ENCODE measurements at regions not wholly inside any gene's neighbourhood (a gene's known extent, or its start where the extent isn't known, plus 50 kb on each side); places are given as distances from the start of the nearest gene placed in this dataset.

DNA sequence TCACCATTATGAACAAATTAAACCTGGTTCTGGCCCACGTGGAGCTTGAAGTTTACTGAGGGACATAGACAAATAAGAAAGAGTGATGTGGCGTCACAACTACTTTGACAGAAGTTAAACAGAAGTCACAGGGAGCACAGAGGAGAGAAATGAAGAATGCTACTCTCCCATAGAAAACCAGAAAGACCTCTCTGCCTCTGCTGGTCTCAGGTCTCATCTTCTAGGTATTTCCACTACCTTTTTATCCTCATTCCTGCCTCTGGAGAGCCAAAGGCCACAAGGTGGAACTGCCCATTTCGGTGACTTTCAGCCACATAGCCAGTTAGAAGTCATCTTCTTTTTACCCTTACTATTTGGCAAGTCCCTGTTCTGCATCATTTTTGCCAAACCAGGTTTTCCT lies 170.5 kb downstream of the CAND1 start:
- no peaks in the 10 kb centered on the region for H3F3A ChIP-seq (ENCODE audit: insufficient read depth, low read length)
- H3K9me2 ChIP-seq (ENCODE audit: low read depth, low read length), result no peaks in the 10 kb centered on the region
- H3K9ac ChIP-seq (ENCODE audit: low read length), result no peak overlapping the region
- H3K9me3 ChIP-seq (ENCODE audit: low read length), result no peaks in the 10 kb centered on the region
- H2AFZ ChIP-seq (ENCODE audit: low read length), result no peak overlapping the region
- no peak overlapping the region for H3K4me2 ChIP-seq (ENCODE audit: low read length)
- H3K4me3 ChIP-seq (ENCODE audit: low read depth, low read length, poor library complexity, severe bottlenecking), result no peak overlapping the region
- no peaks in the 10 kb centered on the region for H4K20me1 ChIP-seq (ENCODE audit: insufficient read depth, low read length)
- H3K4me1 ChIP-seq (ENCODE audit: insufficient read depth, low read length, severe bottlenecking), result peaks cover 12% of the 10 kb centered on the region
- no peaks in the 10 kb centered on the region for H3K27me3 ChIP-seq (ENCODE audit: insufficient read depth, low read length)
- H3K79me2 ChIP-seq (ENCODE audit: insufficient read depth, low read length), result no peaks in the 10 kb centered on the region
- H3K27ac ChIP-seq (ENCODE audit: low read depth, low read length, poor library complexity, severe bottlenecking), result no peak overlapping the region
- TF ChIP-seq EZH2 (IDR thresholded peaks at IDR 0.05; ENCODE audit: borderline replicate concordance, low read length), result no peak
- TF ChIP-seq, protein P1, sequence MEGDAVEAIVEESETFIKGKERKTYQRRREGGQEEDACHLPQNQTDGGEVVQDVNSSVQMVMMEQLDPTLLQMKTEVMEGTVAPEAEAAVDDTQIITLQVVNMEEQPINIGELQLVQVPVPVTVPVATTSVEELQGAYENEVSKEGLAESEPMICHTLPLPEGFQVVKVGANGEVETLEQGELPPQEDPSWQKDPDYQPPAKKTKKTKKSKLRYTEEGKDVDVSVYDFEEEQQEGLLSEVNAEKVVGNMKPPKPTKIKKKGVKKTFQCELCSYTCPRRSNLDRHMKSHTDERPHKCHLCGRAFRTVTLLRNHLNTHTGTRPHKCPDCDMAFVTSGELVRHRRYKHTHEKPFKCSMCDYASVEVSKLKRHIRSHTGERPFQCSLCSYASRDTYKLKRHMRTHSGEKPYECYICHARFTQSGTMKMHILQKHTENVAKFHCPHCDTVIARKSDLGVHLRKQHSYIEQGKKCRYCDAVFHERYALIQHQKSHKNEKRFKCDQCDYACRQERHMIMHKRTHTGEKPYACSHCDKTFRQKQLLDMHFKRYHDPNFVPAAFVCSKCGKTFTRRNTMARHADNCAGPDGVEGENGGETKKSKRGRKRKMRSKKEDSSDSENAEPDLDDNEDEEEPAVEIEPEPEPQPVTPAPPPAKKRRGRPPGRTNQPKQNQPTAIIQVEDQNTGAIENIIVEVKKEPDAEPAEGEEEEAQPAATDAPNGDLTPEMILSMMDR (IDR thresholded peaks at IDR 0.05; ENCODE audit: low read length), result no peak
- H3K36me3 ChIP-seq (ENCODE audit: insufficient read depth, low read length), result no peaks in the 10 kb centered on the region

DNA sequence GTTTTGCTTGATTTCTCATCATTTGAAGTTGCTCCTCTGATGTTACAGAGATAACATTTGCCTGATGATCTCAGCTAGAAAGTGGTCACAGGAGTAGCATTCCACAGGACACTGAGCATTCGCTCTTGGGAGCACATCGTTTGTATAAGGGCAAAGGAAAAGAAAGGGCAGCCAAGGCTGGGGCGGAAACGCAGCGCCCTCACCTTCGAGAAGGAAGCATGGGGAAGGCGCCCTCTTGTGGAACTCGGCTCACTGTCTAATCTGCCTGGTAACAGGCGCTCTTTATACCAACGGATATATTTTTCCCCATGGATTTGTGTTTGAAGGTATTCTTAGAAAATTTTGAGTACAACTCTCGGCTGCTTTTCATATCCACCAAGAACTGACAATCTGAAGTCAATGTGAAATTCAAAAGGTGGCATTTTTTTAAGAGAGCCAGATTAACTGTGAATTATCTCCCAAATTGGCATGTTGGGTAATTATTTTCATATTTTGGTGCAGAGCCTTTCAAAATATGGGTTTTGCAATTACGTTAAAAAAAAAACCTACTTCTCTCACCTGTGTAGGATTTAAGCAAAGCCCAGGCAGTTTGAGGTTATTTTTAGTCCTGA lies 172.7 kb downstream of the CAND1 start:
- no peak overlapping the region for H3K9ac ChIP-seq (ENCODE audit: low read length)
- H2AFZ ChIP-seq (ENCODE audit: low read length), result no peak overlapping the region
- H3K27ac ChIP-seq (ENCODE audit: low read depth, low read length, poor library complexity, severe bottlenecking), result no peak overlapping the region

DNA sequence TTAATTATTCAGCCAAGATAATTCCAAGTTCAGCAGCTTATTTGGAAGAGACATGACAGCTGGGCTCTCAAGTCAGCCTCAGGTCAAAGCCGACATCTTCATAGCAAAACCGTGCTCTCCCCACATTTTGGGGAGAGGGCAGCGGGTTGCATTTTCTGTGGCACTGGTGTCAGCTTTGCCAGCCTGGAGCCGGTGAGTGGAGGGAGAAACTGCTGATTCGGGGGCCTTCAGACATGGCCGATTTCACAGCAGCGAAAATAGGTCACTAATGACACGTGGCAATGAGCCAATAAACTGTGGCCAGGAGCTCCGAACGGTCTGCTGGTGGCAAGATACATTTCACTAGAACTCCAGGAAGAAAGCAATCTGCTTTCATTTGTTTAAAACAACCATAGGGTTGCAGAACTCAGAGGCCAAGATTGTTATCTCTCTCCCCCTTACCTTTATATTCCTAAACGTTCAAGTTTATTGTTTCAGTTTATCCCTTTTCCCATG lies 173.2 kb downstream of the CAND1 start:
- Histone ChIP-seq H3K27ac (ENCODE audit: low read depth, low read length, poor library complexity, severe bottlenecking) (no peak overlapping the region), H4K20me1 (ENCODE audit: insufficient read depth, low read length) (no peaks in the 10 kb centered on the region), H3K9me3 (ENCODE audit: low read length) (no peaks in the 10 kb centered on the region), H3K4me2 (ENCODE audit: low read length) (peak overlapping the region; percentile 16; the same call in 1 of the 2 replicates), H3K36me3 (ENCODE audit: insufficient read depth, low read length) (no peaks in the 10 kb centered on the region), H2AFZ (ENCODE audit: low read length) (no peak overlapping the region), H3K9ac (ENCODE audit: low read length) (no peak overlapping the region; the same call in 1 of the 2 replicates), H3K4me1 (ENCODE audit: insufficient read depth, low read length, severe bottlenecking) (peaks cover 12% of the 10 kb centered on the region), H3K27me3 (ENCODE audit: insufficient read depth, low read length) (no peaks in the 10 kb centered on the region), H3K9me2 (ENCODE audit: low read depth, low read length) (no peaks in the 10 kb centered on the region), H3K79me2 (ENCODE audit: insufficient read depth, low read length) (no peaks in the 10 kb centered on the region), H3F3A (ENCODE audit: insufficient read depth, low read length) (no peaks in the 10 kb centered on the region), H3K4me3 (ENCODE audit: low read depth, low read length, poor library complexity, severe bottlenecking) (no peak overlapping the region)
- TF ChIP-seq EZH2 (IDR thresholded peaks at IDR 0.05; ENCODE audit: borderline replicate concordance, low read length), result no peak
- TF ChIP-seq, protein P1 (IDR thresholded peaks at IDR 0.05; ENCODE audit: low read length), result no peak

More for the DNA sequence above, 172.7 kb downstream of the CAND1 start:
- H3K79me2 ChIP-seq (ENCODE audit: insufficient read depth, low read length), result no peaks in the 10 kb centered on the region
- H3F3A ChIP-seq (ENCODE audit: insufficient read depth, low read length), result no peaks in the 10 kb centered on the region
- H3K27me3 ChIP-seq (ENCODE audit: insufficient read depth, low read length), result no peaks in the 10 kb centered on the region
- TF ChIP-seq, protein P1 (IDR thresholded peaks at IDR 0.05; ENCODE audit: low read length), result peak; percentile 77
- TF ChIP-seq EZH2 (IDR thresholded peaks at IDR 0.05; ENCODE audit: borderline replicate concordance, low read length), result no peak
- H3K4me2 ChIP-seq (ENCODE audit: low read length), result peak overlapping the region; percentile 16; the same call in 1 of the 2 replicates
- no peaks in the 10 kb centered on the region for H3K9me3 ChIP-seq (ENCODE audit: low read length)
- no peak overlapping the region for H3K4me3 ChIP-seq (ENCODE audit: low read depth, low read length, poor library complexity, severe bottlenecking)
- peaks cover 12% of the 10 kb centered on the region for H3K4me1 ChIP-seq (ENCODE audit: insufficient read depth, low read length, severe bottlenecking)
- H3K9me2 ChIP-seq (ENCODE audit: low read depth, low read length), result no peaks in the 10 kb centered on the region
- H4K20me1 ChIP-seq (ENCODE audit: insufficient read depth, low read length), result no peaks in the 10 kb centered on the region
- H3K36me3 ChIP-seq (ENCODE audit: insufficient read depth, low read length), result no peaks in the 10 kb centered on the region
